GM18499 (cell line): ENCODE measurements at regions not wholly inside any gene's neighbourhood (a gene's known extent, or its start where the extent isn't known, plus 50 kb on each side); places are given as distances from the start of the nearest gene placed in this dataset.
A peak's percentile ranks its signal among the peaks of the same experiment; 100 is the strongest.
"Not testable (repeated sequence)": the region's sequence is repeated elsewhere in the genome, so short reads cannot be mapped to it uniquely, and the experiment has no call there.

Source experiments
- ATAC-seq: cut with Tn5 transposase; IDR thresholded peaks from one replicate; pipeline ENCODE4 v1.9.1; 2021; ENCODE audit warnings: moderate number of reproducible peaks; ENCODE audit not compliant: insufficient read depth, unreplicated experiment

DNA sequence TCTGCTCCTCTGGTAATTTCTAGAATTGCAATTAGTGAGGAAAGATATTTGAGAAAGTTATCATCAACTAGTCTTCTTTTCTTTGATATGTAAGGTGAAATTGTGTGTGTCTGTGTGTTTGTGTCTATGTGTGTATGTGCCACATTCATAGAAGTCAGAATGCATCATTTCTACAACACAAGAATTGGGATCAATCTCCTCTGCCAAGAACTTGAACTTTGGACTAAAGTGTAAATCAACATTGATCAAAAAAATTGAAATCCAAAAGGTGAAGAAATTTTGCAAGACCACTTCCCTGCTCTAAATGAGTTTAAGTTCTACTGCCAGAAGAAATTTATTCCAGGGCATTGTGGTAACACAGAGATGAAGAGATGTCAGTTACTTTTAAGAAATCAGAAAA, 1072.8 kb downstream of the GRM8 start:
- ATAC-seq = no peak

DNA sequence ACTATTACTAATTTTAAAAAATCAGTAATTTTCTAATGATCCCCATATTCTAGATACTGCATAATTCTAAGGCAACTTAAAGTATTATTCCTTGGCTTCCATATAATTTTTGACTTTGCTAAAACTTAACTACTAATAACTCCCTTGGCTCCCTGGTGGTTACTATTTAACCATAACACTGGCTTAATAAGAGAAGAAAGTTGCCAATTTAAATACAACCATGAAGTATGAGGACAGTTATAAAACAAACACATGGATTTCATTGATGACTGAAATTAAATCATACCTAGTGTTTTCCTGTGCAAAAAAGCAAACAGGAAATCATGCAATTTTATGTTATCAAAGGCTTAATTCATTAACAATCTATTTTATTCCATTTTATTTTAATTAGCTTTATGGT, 1073.9 kb downstream of the GRM8 start:
- ATAC-seq = no peak

GRCh38 chr7:126177782-126178181, 1075.0 kb downstream of the GRM8 start:
- no peak for ATAC-seq

DNA sequence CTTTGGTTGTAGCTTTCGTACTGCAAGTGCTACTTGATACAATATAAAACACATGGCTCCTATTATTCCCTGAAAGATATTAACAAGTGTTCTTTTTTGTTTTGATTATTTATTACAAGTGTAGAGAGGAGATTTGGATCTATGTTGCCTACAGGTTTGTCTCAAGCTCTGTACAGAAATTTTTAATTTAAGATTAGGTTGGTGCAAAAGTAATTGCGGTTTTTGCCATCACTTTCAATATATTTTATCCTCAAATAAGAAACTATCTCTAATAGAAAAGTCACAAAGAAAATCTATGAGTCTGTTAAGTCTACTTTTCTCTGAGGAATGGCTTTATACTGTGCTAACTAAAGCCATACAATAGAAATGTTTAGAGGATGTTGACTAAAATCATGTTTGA, 1086.1 kb downstream of the GRM8 start:
- ATAC-seq = no peak

GRCh38 chr7:126163647-126164046, 1089.1 kb downstream of the GRM8 start:
- ATAC-seq = no peak

- ATAC-seq = no peak
Measured at GRCh38 chr7:126157391-126157790, 1095.3 kb downstream of the GRM8 start.

DNA sequence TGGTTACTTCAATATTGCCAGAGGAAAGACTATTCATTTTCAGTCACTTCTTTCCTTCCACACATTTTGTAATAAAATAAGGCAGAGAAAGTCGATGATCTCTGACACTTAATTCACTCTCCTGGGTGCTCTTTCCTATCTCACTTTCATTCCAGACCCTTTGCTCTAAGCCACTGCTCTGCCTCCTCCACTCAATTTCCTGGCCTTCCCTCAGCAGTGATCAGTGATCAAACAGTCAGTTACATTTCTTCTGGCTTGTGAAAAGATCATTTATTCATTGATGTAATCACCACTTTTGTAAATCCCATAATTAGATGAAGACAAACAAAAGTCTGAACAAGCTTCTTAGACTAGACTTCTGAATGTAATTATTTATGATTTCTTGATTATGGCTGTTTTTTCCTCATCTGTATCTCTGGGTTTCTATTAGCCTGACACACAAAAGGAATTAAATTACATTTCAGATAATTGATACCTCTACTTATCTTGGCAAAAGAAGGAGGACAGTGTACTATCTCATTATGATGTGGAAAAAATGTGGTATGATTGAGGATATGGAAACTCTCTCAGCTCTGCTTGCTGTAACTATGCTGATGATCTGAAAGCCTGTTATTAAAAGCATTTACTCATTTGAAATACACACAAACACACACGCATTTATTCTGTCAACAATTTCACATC, 1102.3 kb downstream of the GRM8 start:
- ATAC-seq = no peak

GRCh38 chr7:126140858-126141466, 1111.8 kb downstream of the GRM8 start:
- no peak for ATAC-seq

DNA sequence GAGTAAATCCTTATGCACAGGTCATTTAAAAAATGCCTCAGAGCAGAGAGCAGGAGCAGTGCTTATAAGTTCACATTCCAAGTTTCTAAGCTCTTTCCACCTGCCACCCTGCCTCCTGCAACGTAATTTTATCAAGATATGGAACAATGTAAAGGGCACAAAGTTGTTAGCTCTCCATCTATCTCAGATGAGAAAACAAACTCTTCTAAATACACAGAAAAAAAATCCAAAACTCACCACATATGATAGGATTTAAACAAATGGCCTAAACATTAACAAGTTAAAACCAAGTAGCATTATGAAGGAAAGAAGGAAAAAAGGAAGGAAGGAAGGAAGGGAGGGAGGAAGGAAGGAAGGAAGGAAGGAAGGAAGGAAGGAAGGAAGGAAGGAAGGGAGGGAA, 1132.8 kb downstream of the GRM8 start:
- no peak for ATAC-seq

- no peak for ATAC-seq
Measured at GRCh38 chr7:126103582-126103981, 1149.2 kb downstream of the GRM8 start.

DNA sequence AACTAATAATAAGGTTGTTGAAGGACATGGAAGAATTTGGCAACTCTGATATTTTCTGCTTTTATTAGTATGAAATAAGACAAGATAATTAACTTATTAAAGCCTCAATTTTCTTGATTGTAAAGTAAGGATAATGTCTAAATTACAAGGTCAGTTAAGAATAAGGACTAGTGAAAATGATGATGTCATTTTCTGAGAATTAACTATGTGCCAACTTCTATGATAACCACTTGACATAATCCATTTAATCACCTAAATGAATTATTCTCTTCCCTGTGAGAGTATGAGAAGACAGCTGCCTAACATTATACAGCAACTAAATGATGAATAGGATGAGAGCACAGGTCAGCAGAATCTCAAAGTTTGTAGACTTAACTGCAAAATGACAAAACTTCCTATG, 1153.4 kb upstream of the POT1 start:
- ATAC-seq = no peak

DNA sequence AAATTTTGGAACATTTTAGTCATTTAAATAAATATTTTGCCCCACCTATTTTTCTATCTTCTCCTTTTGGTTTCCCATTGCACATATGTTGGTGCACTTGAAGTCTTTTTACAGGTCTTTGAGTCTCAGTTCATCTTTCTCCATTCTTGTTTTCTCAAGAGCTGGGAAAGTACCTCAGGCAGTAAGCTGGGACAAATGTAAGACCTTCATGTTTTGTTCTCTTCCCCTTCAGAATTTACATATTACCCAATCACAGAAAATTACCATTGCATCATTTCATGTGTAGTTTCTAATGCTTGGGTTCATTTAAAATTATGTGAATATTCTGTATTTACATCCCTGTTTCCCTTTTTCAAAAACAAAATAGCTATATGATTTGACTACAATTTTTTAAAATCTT, 1150.0 kb upstream of the POT1 start:
- ATAC-seq = peak; percentile 52

DNA sequence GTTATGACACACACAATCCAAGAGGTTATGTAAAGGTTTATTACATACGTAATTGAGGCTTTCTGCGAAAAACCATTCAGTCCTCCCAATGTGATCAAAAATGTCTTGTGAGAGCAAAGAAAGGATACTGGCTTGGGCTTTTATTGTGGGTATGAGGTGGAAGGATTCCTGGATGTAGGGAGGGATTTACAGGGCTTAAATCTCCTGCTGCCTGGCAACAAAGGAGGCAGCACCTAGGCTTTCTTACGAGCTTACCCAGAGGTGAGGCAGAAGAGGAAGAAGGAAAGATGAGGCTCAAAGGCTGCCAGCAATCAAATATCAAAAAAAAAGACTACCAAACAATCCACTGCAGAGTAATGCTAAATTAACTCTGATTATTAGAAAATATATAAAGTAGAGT, 1149.5 kb upstream of the POT1 start:
- ATAC-seq = no peak

DNA sequence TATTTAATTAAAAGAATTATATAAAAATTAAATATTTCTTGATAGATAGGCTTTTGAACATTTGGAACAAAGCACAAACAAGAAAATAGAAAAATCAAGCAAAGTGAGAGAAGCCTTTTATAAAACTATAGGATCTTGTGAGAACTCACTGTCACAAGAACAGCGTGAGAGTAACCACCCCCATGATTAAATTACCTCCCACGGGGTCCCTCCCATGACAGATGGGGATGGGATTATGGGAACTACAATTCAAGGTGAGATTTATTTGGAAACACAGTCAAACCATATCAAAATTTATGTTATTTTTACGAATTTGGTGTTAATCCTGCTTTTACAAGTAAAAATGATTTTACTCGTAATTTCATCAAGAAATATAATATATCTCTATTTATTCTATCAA, 1136.1 kb upstream of the POT1 start:
- no peak for ATAC-seq

GRCh38 chr7:126057979-126058378, 1128.4 kb upstream of the POT1 start:
- ATAC-seq = no peak

- not testable (repeated sequence) for ATAC-seq
Measured at GRCh38 chr7:126056613-126057012, 1127.0 kb upstream of the POT1 start.

DNA sequence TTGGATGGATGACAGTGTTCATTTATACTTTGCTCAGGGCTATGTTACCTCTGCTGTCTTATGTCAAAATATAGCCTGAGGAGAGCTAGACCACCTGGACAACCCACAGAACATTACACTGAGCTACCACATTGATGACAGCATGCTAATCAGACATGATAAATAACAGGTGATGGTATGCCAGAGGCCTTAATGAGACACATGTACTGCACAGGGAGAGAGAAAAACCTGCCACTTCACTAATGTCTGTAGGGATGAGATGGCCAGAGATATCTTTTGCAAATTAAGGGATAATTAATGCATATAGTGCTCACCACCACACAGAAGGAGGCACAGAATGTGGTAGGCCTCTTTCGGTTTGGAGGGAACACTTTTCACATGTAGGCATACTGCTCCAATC, 1122.6 kb upstream of the POT1 start:
- ATAC-seq = no peak

DNA sequence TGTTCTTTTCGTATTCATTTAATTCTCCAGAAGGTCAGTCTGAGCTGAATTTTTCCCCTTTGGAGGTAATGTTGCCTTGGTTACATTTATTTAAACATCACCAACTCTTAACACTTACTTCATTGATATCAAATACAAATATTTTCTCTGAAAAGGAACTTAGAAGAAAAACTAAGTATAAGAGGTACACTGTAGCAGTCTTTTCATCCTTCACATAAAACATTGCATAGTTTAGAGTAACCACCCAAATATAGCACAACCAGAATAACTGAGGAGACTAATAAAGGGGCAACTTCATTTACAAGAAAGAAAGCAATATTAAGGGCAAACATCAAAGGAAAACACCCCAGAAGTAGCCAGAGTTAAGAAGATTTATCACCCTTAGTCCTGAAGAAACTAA, 1115.0 kb upstream of the POT1 start:
- ATAC-seq = no peak

GRCh38 chr7:126041472-126041871, 1111.8 kb upstream of the POT1 start:
- no peak for ATAC-seq

- ATAC-seq = no peak
Measured at GRCh38 chr7:126040114-126041045, 1110.8 kb upstream of the POT1 start.

DNA sequence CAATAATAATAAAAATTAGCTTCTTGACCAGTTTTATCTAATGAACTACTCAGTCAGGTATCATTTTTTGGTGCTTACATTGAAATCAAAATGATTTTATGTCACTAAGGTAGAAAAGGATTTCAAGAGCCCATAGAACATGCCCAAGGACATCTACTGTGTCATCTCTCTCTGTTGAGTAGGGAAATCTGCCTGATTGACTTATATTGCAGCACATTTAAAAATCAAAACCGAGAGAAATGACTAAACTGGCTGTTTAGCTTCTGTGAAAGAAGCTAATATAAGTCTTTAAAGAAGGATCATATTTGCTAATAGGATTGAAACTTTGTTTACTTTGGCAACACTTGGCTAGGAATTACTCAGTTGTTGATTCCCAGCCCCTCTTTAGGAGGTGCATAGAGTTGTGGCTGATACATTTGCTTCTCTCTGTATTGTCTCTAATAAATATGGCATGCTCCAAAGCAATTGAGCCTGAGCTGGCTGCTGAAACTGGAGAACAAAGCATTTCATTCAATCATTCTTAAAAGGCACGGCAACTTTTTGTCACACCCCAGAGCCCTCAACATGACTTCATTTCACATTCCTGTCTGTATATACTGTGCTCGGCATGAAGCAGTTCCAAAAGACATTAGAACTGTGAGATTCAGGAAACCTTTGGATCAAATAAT, 1096.9 kb upstream of the POT1 start:
- no peak for ATAC-seq
